Mesenchymal stem cell (in vitro differentiated cells and primary cell): ENCODE measurements at regions not wholly inside any gene's neighbourhood (a gene's known extent, or its start where the extent isn't known, plus 50 kb on each side); places are given as distances from the start of the nearest gene placed in this dataset.

Experiments used
- DNase-seq: peaks from one replicate; pipeline ENCODE4 v3.0.0-alpha.2; 2013
- H2AFZ ChIP-seq: one replicate; pipeline ENCODE4 v1.6.1; 2013; ENCODE audit warnings: low read depth, mild to moderate bottlenecking, control low read depth, inconsistent platforms, low read length, moderate library complexity
- H2AK5ac ChIP-seq: 2 replicates; pipeline ENCODE4 v1.6.1; 2013; ENCODE audit warnings: low read length, moderate library complexity, mild to moderate bottlenecking, inconsistent platforms; ENCODE audit not compliant: severe bottlenecking
- H2BK120ac ChIP-seq: one replicate; pipeline ENCODE4 v1.6.1; 2013; ENCODE audit warnings: low read depth, mild to moderate bottlenecking, inconsistent platforms, low read length, moderate library complexity
- H2BK12ac ChIP-seq, 2 experiments: one replicate each; pipeline ENCODE4 v1.6.1; 2013; ENCODE audit warnings: inconsistent platforms in 2 of 2, low read length in 2 of 2, mild to moderate bottlenecking in 2 of 2, moderate library complexity in 2 of 2, control low read depth in 1 of 2
- H2BK15ac ChIP-seq: one replicate; pipeline ENCODE4 v1.6.1; 2013; ENCODE audit warnings: mild to moderate bottlenecking, low read depth, inconsistent platforms; ENCODE audit not compliant: poor library complexity, severe bottlenecking
- H2BK5ac ChIP-seq: 2 replicates; pipeline ENCODE4 v1.6.1; 2013; ENCODE audit warnings: low read depth, mild to moderate bottlenecking, low read length, control low read depth, inconsistent platforms; ENCODE audit not compliant: poor library complexity, severe bottlenecking
- H3K14ac ChIP-seq, 2 experiments: one replicate each; pipeline ENCODE4 v1.6.1; 2013; ENCODE audit warnings: inconsistent platforms in 2 of 2, low read length in 2 of 2, control low read depth in 1 of 2, mild to moderate bottlenecking in 1 of 2, moderate library complexity in 1 of 2
- H3K18ac ChIP-seq, 2 experiments: one replicate each; pipeline ENCODE4 v1.6.1; 2013; ENCODE audit warnings: inconsistent platforms in 2 of 2, low read length in 2 of 2, control low read depth in 1 of 2, low read depth in 1 of 2, mild to moderate bottlenecking in 1 of 2
- H3K23ac ChIP-seq, 2 experiments: one replicate each; pipeline ENCODE4 v1.6.1; 2013; ENCODE audit warnings: inconsistent platforms in 2 of 2, low read length in 2 of 2, mild to moderate bottlenecking in 2 of 2, moderate library complexity in 2 of 2, control low read depth in 1 of 2
- H3K27ac ChIP-seq: 2 replicates; pipeline ENCODE4 v1.5.1; 2013; ENCODE audit warnings: mild to moderate bottlenecking, moderate library complexity, low read length, control low read depth, inconsistent platforms; ENCODE audit not compliant: poor library complexity, severe bottlenecking
- H3K27me3 ChIP-seq, 2 experiments: 2 replicates each; pipeline versions ENCODE4 v1.6.1 to v1.7.0; 2013; ENCODE audit warnings: low read length in 2 of 2, mild to moderate bottlenecking in 2 of 2, moderate library complexity in 2 of 2, control low read depth in 1 of 2, inconsistent platforms in 1 of 2; ENCODE audit not compliant: control insufficient read depth in 1 of 2, insufficient read depth in 1 of 2
- H3K36me3 ChIP-seq, 2 experiments: 2 replicates each; pipeline versions ENCODE4 v1.6.1 to v1.7.0; 2013; ENCODE audit warnings: low read length in 2 of 2, control low read depth in 1 of 2, inconsistent platforms in 1 of 2, low read depth in 1 of 2, mild to moderate bottlenecking in 1 of 2; ENCODE audit not compliant: insufficient read depth in 2 of 2, control insufficient read depth in 1 of 2
- H3K4ac ChIP-seq, 2 experiments: one replicate each; pipeline ENCODE4 v1.6.1; 2013; ENCODE audit warnings: inconsistent platforms in 2 of 2, low read length in 2 of 2, mild to moderate bottlenecking in 2 of 2, moderate library complexity in 2 of 2, control low read depth in 1 of 2, low read depth in 1 of 2
- H3K4me1 ChIP-seq: 2 replicates; pipeline ENCODE4 v1.6.1; 2013; ENCODE audit warnings: low read depth, low read length, control low read depth; ENCODE audit not compliant: control insufficient read depth, insufficient read depth
- H3K4me2 ChIP-seq: 2 replicates; pipeline ENCODE4 v1.6.1; 2013; ENCODE audit warnings: low read length, mild to moderate bottlenecking, inconsistent platforms; ENCODE audit not compliant: poor library complexity, severe bottlenecking
- H3K4me3 ChIP-seq, 2 experiments: 2 replicates each; pipeline versions ENCODE4 v1.5.1 to v1.7.0; 2013; ENCODE audit warnings: low read length in 2 of 2, mild to moderate bottlenecking in 2 of 2, control low read depth in 1 of 2, low read depth in 1 of 2; ENCODE audit not compliant: insufficient read depth in 1 of 2
- H3K79me1 ChIP-seq: replicated peaks from 2 replicates; pipeline ENCODE4 v1.6.1; 2013; ENCODE audit warnings: mild to moderate bottlenecking, control low read depth, low read length, inconsistent platforms; ENCODE audit not compliant: poor library complexity, severe bottlenecking
- H3K9ac ChIP-seq: 2 replicates; pipeline ENCODE4 v1.7.0; 2013; ENCODE audit warnings: mild to moderate bottlenecking, low read length, moderate library complexity
- H3K9me3 ChIP-seq: 2 replicates; pipeline ENCODE4 v1.7.0; 2013; ENCODE audit warnings: mild to moderate bottlenecking, low read length; ENCODE audit not compliant: control insufficient read depth
- H4K8ac ChIP-seq: one replicate; pipeline ENCODE4 v1.6.1; 2013; ENCODE audit warnings: inconsistent platforms, mild to moderate bottlenecking, low read length, moderate library complexity
- H4K91ac ChIP-seq: one replicate; pipeline ENCODE4 v1.6.1; 2013; ENCODE audit warnings: mild to moderate bottlenecking, low read length, inconsistent platforms
- WGBS: methylation state at CpG from one replicate; pipeline ENCODE4 v1.1.7; 2013; ENCODE audit warnings: mixed read lengths; 5-methylcytosine and 5-hydroxymethylcytosine counted together

DNA sequence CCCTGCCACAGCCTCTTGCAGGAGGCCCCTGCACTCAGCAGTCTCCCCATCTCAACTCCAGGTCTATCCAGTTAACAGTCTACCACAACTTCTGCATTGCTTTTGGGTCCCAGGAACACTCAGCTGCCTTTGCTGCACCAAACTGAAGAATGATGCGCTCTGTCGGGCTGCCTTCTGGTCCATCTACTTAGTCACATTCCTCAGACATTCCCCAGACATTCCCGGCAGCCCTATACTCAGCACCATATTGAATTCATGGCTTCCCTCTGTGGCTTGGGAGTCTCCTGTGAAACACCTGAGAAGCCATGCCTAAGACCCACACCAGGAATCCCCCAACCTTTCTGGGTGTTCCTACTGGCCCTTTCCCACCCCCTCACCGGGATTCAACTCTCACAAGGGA lies 99.6 kb upstream of the COL21A1 start:
- H3K9ac ChIP-seq = no peak overlapping the region
- H3K4me2 ChIP-seq = no peak overlapping the region
- no peaks in the 10 kb centered on the region for H3K27me3 ChIP-seq
- H3K14ac ChIP-seq = no peak overlapping the region
- no peak overlapping the region for H3K27ac ChIP-seq
- no peak overlapping the region for H2BK15ac ChIP-seq
- no peaks in the 10 kb centered on the region for H3K4me1 ChIP-seq
- H2BK12ac ChIP-seq = no peak overlapping the region
- no peak overlapping the region for H2BK5ac ChIP-seq
- H3K18ac ChIP-seq = no peak overlapping the region
- no peak overlapping the region for H2AFZ ChIP-seq
- no peaks in the 10 kb centered on the region for H3K79me1 ChIP-seq
- H3K23ac ChIP-seq = no peak overlapping the region
- no peak overlapping the region for H4K91ac ChIP-seq
- WGBS = 87% methylated on average over 4 of the region's 4 CpGs
- H2AK5ac ChIP-seq = no peak overlapping the region
- H4K8ac ChIP-seq = no peak overlapping the region
- no peak overlapping the region for H3K4me3 ChIP-seq
- DNase-seq = no peak
- H3K36me3 ChIP-seq = no peaks in the 10 kb centered on the region
- no peaks in the 10 kb centered on the region for H3K9me3 ChIP-seq
- no peak overlapping the region for H2BK120ac ChIP-seq
- H3K4ac ChIP-seq = no peak overlapping the region

DNA sequence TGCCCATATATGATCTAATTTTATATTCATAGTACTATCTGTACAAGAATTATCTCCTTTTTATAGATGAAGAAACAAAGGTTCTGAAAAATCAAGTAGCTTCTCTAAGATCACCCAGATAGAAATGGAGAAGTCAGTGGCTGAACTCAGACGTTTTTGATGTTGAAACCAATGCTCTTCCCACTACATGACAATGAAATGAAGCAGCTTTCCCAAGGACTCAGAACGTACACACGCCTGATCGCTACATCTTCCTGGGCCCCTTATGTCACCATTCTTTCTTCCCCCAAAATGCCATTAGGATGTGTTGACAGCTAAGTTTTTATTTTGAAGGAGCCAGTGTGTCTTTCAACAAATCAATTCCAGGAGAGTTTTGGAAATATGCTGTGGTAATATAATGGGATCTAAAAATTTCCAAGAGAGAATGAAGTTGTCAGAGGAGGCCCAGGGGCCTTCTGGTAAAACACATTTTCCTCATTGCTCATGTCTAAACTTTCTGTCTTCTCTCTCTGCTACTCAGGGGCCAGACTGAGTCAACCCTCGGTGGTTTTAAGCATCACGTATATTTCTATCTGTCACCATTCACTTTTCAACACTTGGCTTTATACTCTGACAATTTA lies 98.1 kb upstream of the COL21A1 start:
- Histone ChIP-seq H3K4me1 (no peaks in the 10 kb centered on the region), H2AFZ (no peak overlapping the region), H3K27me3 (no peaks in the 10 kb centered on the region), H3K14ac (no peak overlapping the region), H3K4me2 (no peak overlapping the region), H3K9me3 (no peaks in the 10 kb centered on the region), H3K18ac (no peak overlapping the region), H3K4ac (no peak overlapping the region), H3K4me3 (no peak overlapping the region), H2BK5ac (no peak overlapping the region), H3K9ac (no peak overlapping the region), H2BK120ac (no peak overlapping the region), H2AK5ac (no peak overlapping the region), H2BK15ac (no peak overlapping the region), H4K8ac (no peak overlapping the region), H3K23ac (no peak overlapping the region), H4K91ac (no peak overlapping the region), H2BK12ac (no peak overlapping the region), H3K79me1 (no peaks in the 10 kb centered on the region), H3K36me3 (no peaks in the 10 kb centered on the region), H3K27ac (no peak overlapping the region)
- 90% methylated on average over 4 of the region's 6 CpGs for WGBS
- no peak for DNase-seq

DNA sequence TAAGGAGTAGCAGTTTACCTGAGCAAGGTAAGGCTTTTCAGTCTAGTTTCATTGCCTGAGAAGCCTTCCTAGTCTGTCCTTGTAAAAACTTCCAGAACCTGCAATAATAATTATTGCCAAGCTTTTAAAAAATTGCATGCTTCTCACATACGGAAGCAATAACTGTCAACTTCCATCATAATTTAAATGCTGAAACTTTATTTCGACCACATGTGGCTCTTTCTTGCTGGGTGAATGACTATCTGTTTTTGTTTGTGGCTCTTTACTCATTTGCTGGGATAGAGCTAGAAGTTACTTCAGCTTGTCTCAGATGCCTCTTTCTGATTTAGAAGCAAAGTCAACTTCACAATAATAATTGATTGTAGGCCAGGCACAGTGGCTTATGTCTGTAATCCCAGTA lies 95.9 kb upstream of the COL21A1 start:
- H3K27me3 ChIP-seq = no peaks in the 10 kb centered on the region
- no peak overlapping the region for H2AFZ ChIP-seq
- no peak overlapping the region for H2BK12ac ChIP-seq
- no peak overlapping the region for H3K9ac ChIP-seq
- H2BK120ac ChIP-seq = no peak overlapping the region
- H3K4me3 ChIP-seq = no peak overlapping the region
- H3K23ac ChIP-seq = no peak overlapping the region
- H2AK5ac ChIP-seq = no peak overlapping the region
- no peak for DNase-seq
- H3K14ac ChIP-seq = no peak overlapping the region
- no peak overlapping the region for H2BK5ac ChIP-seq
- H3K4ac ChIP-seq = no peak overlapping the region
- no peak overlapping the region for H2BK15ac ChIP-seq
- no peak overlapping the region for H3K4me2 ChIP-seq
- no peak overlapping the region for H4K8ac ChIP-seq
- no peak overlapping the region for H3K18ac ChIP-seq
- H3K79me1 ChIP-seq = no peaks in the 10 kb centered on the region
- no peak overlapping the region for H3K27ac ChIP-seq
- no peak overlapping the region for H4K91ac ChIP-seq
- no peaks in the 10 kb centered on the region for H3K36me3 ChIP-seq
- no peaks in the 10 kb centered on the region for H3K4me1 ChIP-seq
- 79% methylated on average over 2 of the region's 2 CpGs for WGBS
- H3K9me3 ChIP-seq = no peaks in the 10 kb centered on the region

- Histone ChIP-seq H2BK5ac (no peak overlapping the region), H3K79me1 (no peaks in the 10 kb centered on the region), H3K4me1 (no peaks in the 10 kb centered on the region), H3K23ac (no peak overlapping the region), H4K8ac (no peak overlapping the region), H2BK12ac (no peak overlapping the region), H2AFZ (no peak overlapping the region), H3K4me2 (no peak overlapping the region), H2AK5ac (no peak overlapping the region), H3K27ac (no peak overlapping the region), H3K9ac (no peak overlapping the region), H2BK15ac (no peak overlapping the region), H3K9me3 (no peaks in the 10 kb centered on the region), H4K91ac (no peak overlapping the region), H3K4me3 (no peak overlapping the region), H2BK120ac (no peak overlapping the region), H3K36me3 (no peaks in the 10 kb centered on the region), H3K18ac (no peak overlapping the region), H3K27me3 (no peaks in the 10 kb centered on the region), H3K14ac (no peak overlapping the region), H3K4ac (no peak overlapping the region)
- no CpG with 5 or more reads among the region's 3 CpGs for WGBS
- DNase-seq = no peak
These were observed 92.1 kb upstream of the COL21A1 start for GRCh38 chr6:56339524-56339923.
